ENCODE measurements at regions not wholly inside any gene's neighbourhood (a gene's known extent, or its start where the extent isn't known, plus 50 kb on each side); places are given as distances from the start of the nearest gene placed in this dataset.

GRCh38 chr4:128711361-128711760 is 98.1 kb upstream of the JADE1 start:
- ChIA-PET CTCF (no interaction called here), POLR2A (no interaction called here)
- TF ChIP-seq, protein P1, sequence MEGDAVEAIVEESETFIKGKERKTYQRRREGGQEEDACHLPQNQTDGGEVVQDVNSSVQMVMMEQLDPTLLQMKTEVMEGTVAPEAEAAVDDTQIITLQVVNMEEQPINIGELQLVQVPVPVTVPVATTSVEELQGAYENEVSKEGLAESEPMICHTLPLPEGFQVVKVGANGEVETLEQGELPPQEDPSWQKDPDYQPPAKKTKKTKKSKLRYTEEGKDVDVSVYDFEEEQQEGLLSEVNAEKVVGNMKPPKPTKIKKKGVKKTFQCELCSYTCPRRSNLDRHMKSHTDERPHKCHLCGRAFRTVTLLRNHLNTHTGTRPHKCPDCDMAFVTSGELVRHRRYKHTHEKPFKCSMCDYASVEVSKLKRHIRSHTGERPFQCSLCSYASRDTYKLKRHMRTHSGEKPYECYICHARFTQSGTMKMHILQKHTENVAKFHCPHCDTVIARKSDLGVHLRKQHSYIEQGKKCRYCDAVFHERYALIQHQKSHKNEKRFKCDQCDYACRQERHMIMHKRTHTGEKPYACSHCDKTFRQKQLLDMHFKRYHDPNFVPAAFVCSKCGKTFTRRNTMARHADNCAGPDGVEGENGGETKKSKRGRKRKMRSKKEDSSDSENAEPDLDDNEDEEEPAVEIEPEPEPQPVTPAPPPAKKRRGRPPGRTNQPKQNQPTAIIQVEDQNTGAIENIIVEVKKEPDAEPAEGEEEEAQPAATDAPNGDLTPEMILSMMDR (IDR thresholded peaks at IDR 0.05; ENCODE audit: low read depth, low read length), result no peak
- Histone ChIP-seq H3K4me3 (ENCODE audit: low read depth, low read length) (no peak overlapping the region), H3K27ac (ENCODE audit: low read depth, low read length) (no peak overlapping the region), H3K27me3 (ENCODE audit: control insufficient read depth, insufficient read depth, low read length) (no peaks in the 10 kb centered on the region), H3K9me3 (ENCODE audit: control insufficient read depth, insufficient read depth, low read length) (no peaks in the 10 kb centered on the region)
- DNase-seq (ENCODE audit: low read depth, low spot score), result no peak

DNA sequence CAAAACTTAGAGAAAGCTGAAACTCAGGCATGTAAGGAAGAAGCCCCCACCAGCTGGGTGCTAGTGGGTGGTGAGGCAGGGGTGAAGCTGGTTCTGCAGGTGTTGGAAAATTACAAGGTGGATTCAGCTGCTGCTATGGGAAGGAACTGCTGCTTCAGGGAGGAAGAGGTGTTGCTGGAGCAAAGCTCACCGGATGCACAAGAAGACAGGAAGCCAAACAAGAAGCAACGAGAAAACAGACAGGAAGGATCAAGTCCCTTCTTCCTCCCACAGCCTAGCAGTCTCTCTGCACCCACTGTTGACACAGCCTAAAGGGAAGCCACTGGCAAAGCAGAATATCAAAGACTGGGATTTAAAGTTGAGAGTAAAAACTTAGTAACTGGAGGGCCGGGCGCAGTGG is 100.2 kb upstream of the JADE1 start:
- CTCF ChIA-PET, result no interaction called here
- Histone ChIP-seq H3K4me3 (ENCODE audit: low read depth, low read length) (no peak overlapping the region), H3K9me3 (ENCODE audit: control insufficient read depth, insufficient read depth, low read length) (no peaks in the 10 kb centered on the region), H3K27ac (ENCODE audit: low read depth, low read length) (no peak overlapping the region), H3K27me3 (ENCODE audit: control insufficient read depth, insufficient read depth, low read length) (no peaks in the 10 kb centered on the region)
- DNase-seq (ENCODE audit: low read depth, low spot score), result no peak
- TF ChIP-seq, protein P1 (IDR thresholded peaks at IDR 0.05; ENCODE audit: low read depth, low read length), result no peak
- POLR2A ChIA-PET, result no interaction called here

- Histone ChIP-seq H3K27ac (ENCODE audit: low read depth, low read length) (no peak overlapping the region), H3K4me3 (ENCODE audit: low read depth, low read length) (no peak overlapping the region), H3K27me3 (ENCODE audit: control insufficient read depth, insufficient read depth, low read length) (no peaks in the 10 kb centered on the region), H3K9me3 (ENCODE audit: control insufficient read depth, insufficient read depth, low read length) (no peaks in the 10 kb centered on the region)
- CTCF ChIA-PET, result no interaction called here
- POLR2A ChIA-PET, result no interaction called here
- no peak for DNase-seq (ENCODE audit: low read depth, low spot score)
- TF ChIP-seq, protein P1 (IDR thresholded peaks at IDR 0.05; ENCODE audit: low read depth, low read length), result no peak
These were observed 101.6 kb upstream of the JADE1 start for GRCh38 chr4:128707864-128708263.

DNA sequence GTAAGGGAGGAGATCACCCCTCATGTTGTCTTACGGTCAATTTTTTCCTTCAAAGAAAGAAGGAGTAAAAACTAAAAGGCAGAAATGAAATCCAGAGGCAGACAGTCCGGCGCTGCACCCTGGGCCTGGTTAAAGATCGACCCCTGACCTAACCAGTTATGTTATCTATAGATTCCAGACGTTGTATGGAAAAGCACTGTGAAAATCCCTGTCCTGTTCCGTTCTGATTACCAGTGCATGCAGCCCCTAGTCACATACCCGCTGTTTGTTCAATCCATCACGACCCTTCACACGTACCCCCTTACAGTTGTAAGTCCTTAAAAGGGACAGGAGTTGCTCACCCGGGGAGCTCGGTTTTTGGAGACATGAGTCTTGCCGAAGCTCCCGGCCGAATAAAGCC is 105.6 kb upstream of the JADE1 start:
- ChIA-PET CTCF (interaction anchor here (0.6 kb wide), 1 partner anchor 29 kb away, joined by 3 read pairs; no protein-coding TSS in a partner anchor), POLR2A (no interaction called here)
- DNase-seq (ENCODE audit: low read depth, low spot score), result no peak

GRCh38 chr4:128700659-128701350 is 108.7 kb upstream of the JADE1 start:
- Histone ChIP-seq H3K27ac (ENCODE audit: low read depth, low read length) (no peak overlapping the region), H3K27me3 (ENCODE audit: control insufficient read depth, insufficient read depth, low read length) (no peaks in the 10 kb centered on the region), H3K9me3 (ENCODE audit: control insufficient read depth, insufficient read depth, low read length) (no peaks in the 10 kb centered on the region), H3K4me3 (ENCODE audit: low read depth, low read length) (no peak overlapping the region)
- DNase-seq (ENCODE audit: low read depth, low spot score), result no peak
- ChIA-PET CTCF (no interaction called here), POLR2A (interaction anchor here (0.6 kb wide), 1 partner anchor 37 kb away, joined by 3 read pairs; no protein-coding TSS in a partner anchor)
- TF ChIP-seq, protein P1 (IDR thresholded peaks at IDR 0.05; ENCODE audit: low read depth, low read length), result no peak

More for the DNA sequence above, 105.6 kb upstream of the JADE1 start:
- Histone ChIP-seq H3K27me3 (ENCODE audit: control insufficient read depth, insufficient read depth, low read length) (no peaks in the 10 kb centered on the region), H3K27ac (ENCODE audit: low read depth, low read length) (no peak overlapping the region), H3K4me3 (ENCODE audit: low read depth, low read length) (no peak overlapping the region), H3K9me3 (ENCODE audit: control insufficient read depth, insufficient read depth, low read length) (no peaks in the 10 kb centered on the region)
- TF ChIP-seq, protein P1 (IDR thresholded peaks at IDR 0.05; ENCODE audit: low read depth, low read length), result no peak

Measured in AG04450 (cell line).